ENCODE measurements at regions not wholly inside any gene's neighbourhood (a gene's known extent, or its start where the extent isn't known, plus 50 kb on each side); places are given as distances from the start of the nearest gene placed in this dataset.
"Not testable (repeated sequence)": the region's sequence is repeated elsewhere in the genome, so short reads cannot be mapped to it uniquely, and the experiment has no call there.

GRCh38 chr14:101246894-101247841 lies 314.1 kb upstream of the DIO3 start:
- DNase-seq (ENCODE audit: low spot score), result no peak

- no peak for DNase-seq (ENCODE audit: low spot score)
Measured at GRCh38 chr14:101247842-101248725, 313.2 kb upstream of the DIO3 start.

- no peak for DNase-seq (ENCODE audit: low spot score)
Measured at GRCh38 chr14:101248840-101249675, 312.2 kb upstream of the DIO3 start.

- DNase-seq (ENCODE audit: low spot score), result no peak
Measured at GRCh38 chr14:101249676-101250036, 311.6 kb upstream of the DIO3 start.

GRCh38 chr14:101250336-101250947 lies 310.9 kb upstream of the DIO3 start:
- DNase-seq (ENCODE audit: low spot score), result no peak

GRCh38 chr14:101250948-101251811 lies 310.1 kb upstream of the DIO3 start:
- DNase-seq (ENCODE audit: low spot score), result no peak

GRCh38 chr14:101251812-101252442 lies 309.4 kb upstream of the DIO3 start:
- no peak for DNase-seq (ENCODE audit: low spot score)

GRCh38 chr14:101252443-101253214 lies 308.7 kb upstream of the DIO3 start:
- DNase-seq (ENCODE audit: low spot score), result no peak

- DNase-seq (ENCODE audit: low spot score), result no peak
Measured at GRCh38 chr14:101253948-101254347, 307.3 kb upstream of the DIO3 start.

- no peak for DNase-seq (ENCODE audit: low spot score)
Measured at GRCh38 chr14:101254805-101255764, 306.2 kb upstream of the DIO3 start.

- no peak for DNase-seq (ENCODE audit: low spot score)
Measured at GRCh38 chr14:101255765-101256125, 305.6 kb upstream of the DIO3 start.

GRCh38 chr14:101256266-101256665 lies 305.0 kb upstream of the DIO3 start:
- DNase-seq (ENCODE audit: low spot score), result no peak

GRCh38 chr14:101257551-101257950 lies 303.7 kb upstream of the DIO3 start:
- DNase-seq (ENCODE audit: low spot score), result no peak

- DNase-seq (ENCODE audit: low spot score), result no peak
Measured at GRCh38 chr14:101259748-101260147, 301.5 kb upstream of the DIO3 start.

- DNase-seq (ENCODE audit: low spot score), result not testable (repeated sequence)
Measured at GRCh38 chr14:101266441-101266840, 294.9 kb upstream of the DIO3 start.

GRCh38 chr14:101273091-101273490 lies 288.2 kb upstream of the DIO3 start:
- DNase-seq (ENCODE audit: low spot score), result no peak

GRCh38 chr14:101276309-101277091 lies 284.8 kb upstream of the DIO3 start:
- no peak for DNase-seq (ENCODE audit: low spot score)
